PC-3 (cell line): ENCODE measurements at regions not wholly inside any gene's neighbourhood (a gene's known extent, or its start where the extent isn't known, plus 50 kb on each side); places are given as distances from the start of the nearest gene placed in this dataset.

Source experiments
- EZH2 ChIP-seq: fragments of 300-600 bp; sonication (generic); IDR thresholded peaks from one replicate; pipeline ENCODE4 v1.6.1; 2017; ENCODE audit warnings: antibody characterized with exemption, mild to moderate bottlenecking, low read length; ENCODE audit not compliant: unreplicated experiment
- TF ChIP-seq, protein P1 (sequence below): fragments of 300-600 bp; sonication (generic); conservative IDR thresholded peaks from 2 replicates; pipeline ENCODE4 v1.5.1; 2017; ENCODE audit warnings: antibody characterized with exemption, low read depth, mild to moderate bottlenecking, low read length

DNA sequence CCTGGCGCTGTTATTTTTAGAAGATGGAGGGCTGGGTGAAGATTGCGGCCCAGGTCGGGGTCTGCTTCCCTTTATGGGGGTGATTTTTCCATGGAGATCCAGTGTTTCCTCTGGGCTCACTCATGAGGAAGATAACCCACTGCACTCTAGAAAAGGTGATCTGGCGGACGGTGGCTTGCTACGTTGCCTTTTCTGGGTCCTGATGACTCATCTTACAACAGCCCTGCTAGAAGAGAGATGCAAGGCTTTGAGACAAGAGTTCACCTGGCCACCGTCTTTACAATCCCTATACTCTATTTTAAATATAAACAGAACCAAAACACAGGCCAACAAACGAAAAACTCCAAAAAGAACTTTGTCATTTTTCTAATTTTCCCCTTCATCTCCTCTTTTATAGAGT, 182.1 kb upstream of the EXOC2 start:
- TF ChIP-seq EZH2, result no peak
- TF ChIP-seq, protein P1, sequence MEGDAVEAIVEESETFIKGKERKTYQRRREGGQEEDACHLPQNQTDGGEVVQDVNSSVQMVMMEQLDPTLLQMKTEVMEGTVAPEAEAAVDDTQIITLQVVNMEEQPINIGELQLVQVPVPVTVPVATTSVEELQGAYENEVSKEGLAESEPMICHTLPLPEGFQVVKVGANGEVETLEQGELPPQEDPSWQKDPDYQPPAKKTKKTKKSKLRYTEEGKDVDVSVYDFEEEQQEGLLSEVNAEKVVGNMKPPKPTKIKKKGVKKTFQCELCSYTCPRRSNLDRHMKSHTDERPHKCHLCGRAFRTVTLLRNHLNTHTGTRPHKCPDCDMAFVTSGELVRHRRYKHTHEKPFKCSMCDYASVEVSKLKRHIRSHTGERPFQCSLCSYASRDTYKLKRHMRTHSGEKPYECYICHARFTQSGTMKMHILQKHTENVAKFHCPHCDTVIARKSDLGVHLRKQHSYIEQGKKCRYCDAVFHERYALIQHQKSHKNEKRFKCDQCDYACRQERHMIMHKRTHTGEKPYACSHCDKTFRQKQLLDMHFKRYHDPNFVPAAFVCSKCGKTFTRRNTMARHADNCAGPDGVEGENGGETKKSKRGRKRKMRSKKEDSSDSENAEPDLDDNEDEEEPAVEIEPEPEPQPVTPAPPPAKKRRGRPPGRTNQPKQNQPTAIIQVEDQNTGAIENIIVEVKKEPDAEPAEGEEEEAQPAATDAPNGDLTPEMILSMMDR, result no peak
